Trophoblast cell (in vitro differentiated cells and primary cell): ENCODE measurements at regions not wholly inside any gene's neighbourhood (a gene's known extent, or its start where the extent isn't known, plus 50 kb on each side); places are given as distances from the start of the nearest gene placed in this dataset.

Experiments
- DNase-seq, 2 donors: peaks; one replicate each; pipeline ENCODE4 v3.0.0-alpha.2; 2016
- H2AFZ ChIP-seq: 2 replicates; pipeline ENCODE4 v1.6.1; 2013; ENCODE audit warnings: low read length, moderate library complexity, mild to moderate bottlenecking; ENCODE audit not compliant: insufficient read depth, poor library complexity
- H2AK5ac ChIP-seq: 2 replicates; pipeline ENCODE4 v1.6.1; 2013; ENCODE audit warnings: mild to moderate bottlenecking, low read length
- H2BK120ac ChIP-seq: 2 replicates; pipeline ENCODE4 v1.6.1; 2013; ENCODE audit warnings: low read length, mild to moderate bottlenecking, moderate library complexity; ENCODE audit not compliant: insufficient read depth, poor library complexity
- H2BK12ac ChIP-seq: 2 replicates; pipeline ENCODE4 v1.6.1; 2013; ENCODE audit warnings: mild to moderate bottlenecking, low read length, moderate library complexity
- H2BK5ac ChIP-seq: 2 replicates; pipeline ENCODE4 v1.6.1; 2013; ENCODE audit warnings: low read length, low read depth, moderate library complexity, mild to moderate bottlenecking; ENCODE audit not compliant: poor library complexity
- H3K14ac ChIP-seq: 2 replicates; pipeline ENCODE4 v1.6.1; 2013; ENCODE audit warnings: mild to moderate bottlenecking, low read length
- H3K18ac ChIP-seq: 2 replicates; pipeline ENCODE4 v1.6.1; 2013; ENCODE audit warnings: mild to moderate bottlenecking, low read length
- H3K23ac ChIP-seq: 2 replicates; pipeline ENCODE4 v1.6.1; 2013; ENCODE audit warnings: low read length
- H3K27ac ChIP-seq: 2 replicates; pipeline ENCODE4 v1.5.1; 2013; ENCODE audit warnings: low read depth, mild to moderate bottlenecking, inconsistent platforms, low read length, moderate library complexity
- H3K27me3 ChIP-seq: 2 replicates; pipeline ENCODE4 v1.6.1; 2013; ENCODE audit warnings: inconsistent platforms, mild to moderate bottlenecking, low read length, moderate library complexity; ENCODE audit not compliant: insufficient read depth
- H3K36me3 ChIP-seq, 2 experiments: 1 replicate in 1 of 2; 2 replicates in 1 of 2; pipeline ENCODE4 v1.6.1; 2013; ENCODE audit warnings: low read length in 2 of 2, mild to moderate bottlenecking in 2 of 2, moderate library complexity in 1 of 2; ENCODE audit not compliant: insufficient read depth in 2 of 2, control insufficient read depth in 1 of 2
- H3K4ac ChIP-seq: 2 replicates; pipeline ENCODE4 v1.6.1; 2013; ENCODE audit warnings: low read depth, mild to moderate bottlenecking, low read length, moderate library complexity
- H3K4me1 ChIP-seq, 2 experiments: 1 replicate in 1 of 2; 2 replicates in 1 of 2; pipeline ENCODE4 v1.6.1; 2013; ENCODE audit warnings: low read length in 2 of 2, mild to moderate bottlenecking in 2 of 2, moderate library complexity in 1 of 2; ENCODE audit not compliant: insufficient read depth in 2 of 2, control insufficient read depth in 1 of 2
- H3K4me2 ChIP-seq: 2 replicates; pipeline ENCODE4 v1.6.1; 2013; ENCODE audit warnings: inconsistent platforms, mild to moderate bottlenecking, low read length, moderate library complexity
- H3K4me3 ChIP-seq: 2 replicates; pipeline ENCODE4 v1.5.1; 2013; ENCODE audit warnings: mild to moderate bottlenecking, low read depth, low read length, inconsistent platforms
- H3K79me1 ChIP-seq: one replicate; pipeline ENCODE4 v1.6.1; 2013; ENCODE audit warnings: low read length
- H3K79me2 ChIP-seq: 2 replicates; pipeline ENCODE4 v1.6.1; 2013; ENCODE audit warnings: low read length, mild to moderate bottlenecking; ENCODE audit not compliant: control insufficient read depth, insufficient read depth, poor library complexity
- H3K9ac ChIP-seq: 2 replicates; pipeline ENCODE4 v1.6.1; 2013; ENCODE audit warnings: mild to moderate bottlenecking, low read length
- H3K9me3 ChIP-seq: 2 replicates; pipeline ENCODE4 v1.6.1; 2013; ENCODE audit warnings: low read depth, mild to moderate bottlenecking, control low read depth, inconsistent platforms, low read length; ENCODE audit not compliant: insufficient read depth
- H4K12ac ChIP-seq: 2 replicates; pipeline ENCODE4 v1.6.1; 2013; ENCODE audit warnings: low read depth, mild to moderate bottlenecking, low read length, moderate library complexity
- H4K8ac ChIP-seq: 2 replicates; pipeline ENCODE4 v1.6.1; 2013; ENCODE audit warnings: low read depth, mild to moderate bottlenecking, low read length, moderate library complexity
- H4K91ac ChIP-seq: one replicate; pipeline ENCODE4 v1.6.1; 2013; ENCODE audit warnings: low read depth, mild to moderate bottlenecking, low read length, moderate library complexity
- WGBS: extraction: QIAGEN DNeasy Blood & Tissue Kit; methylation state at CpG from one replicate; pipeline ENCODE4 v1.1.7; 2013; ENCODE audit warnings: missing lambda C conversion rate; ENCODE audit not compliant: insufficient read length, insufficient coverage; ENCODE audit errors: extremely low coverage; 5-methylcytosine and 5-hydroxymethylcytosine counted together

- no peak overlapping the region for H4K12ac ChIP-seq
- no peaks in the 10 kb centered on the region for H3K27me3 ChIP-seq
- no peak overlapping the region for H3K14ac ChIP-seq
- H2AFZ ChIP-seq: no peak overlapping the region
- H3K9me3 ChIP-seq: no peaks in the 10 kb centered on the region
- H3K18ac ChIP-seq: no peak overlapping the region
- no peaks in the 10 kb centered on the region for H3K36me3 ChIP-seq
- no peak overlapping the region for H4K8ac ChIP-seq
- no peak overlapping the region for H3K9ac ChIP-seq
- H3K4me3 ChIP-seq: no peak overlapping the region
- no peaks in the 10 kb centered on the region for H3K79me1 ChIP-seq
- no peaks in the 10 kb centered on the region for H3K79me2 ChIP-seq
- H3K23ac ChIP-seq: no peak overlapping the region
- no peaks in the 10 kb centered on the region for H3K4me1 ChIP-seq
- H2BK120ac ChIP-seq: no peak overlapping the region
- no peak overlapping the region for H4K91ac ChIP-seq
- no peak overlapping the region for H2AK5ac ChIP-seq
- no peak overlapping the region for H2BK12ac ChIP-seq
- DNase-seq: no peak
- H2BK5ac ChIP-seq: no peak overlapping the region
- H3K27ac ChIP-seq: no peak overlapping the region
- WGBS: no CpG with 5 or more reads among the region's 5 CpGs
- H3K4ac ChIP-seq: no peak overlapping the region
- H3K4me2 ChIP-seq: no peak overlapping the region
These were observed 991.6 kb downstream of the FAT4 start for GRCh38 chr4:126306152-126306869.

- no CpG with 5 or more reads among the region's 3 CpGs for WGBS
- no peaks in the 10 kb centered on the region for H3K27me3 ChIP-seq
These were observed 1003.6 kb downstream of the FAT4 start for GRCh38 chr4:126318376-126318775.

GRCh38 chr4:126328914-126329313, 1014.2 kb downstream of the FAT4 start:
- no peaks in the 10 kb centered on the region for H3K9me3 ChIP-seq

More at GRCh38 chr4:126318376-126318775, 1003.6 kb downstream of the FAT4 start:
- no peak overlapping the region for H3K27ac ChIP-seq
- peaks cover 1% of the 10 kb centered on the region for H3K79me2 ChIP-seq
- H4K8ac ChIP-seq: no peak overlapping the region
- H3K9me3 ChIP-seq: no peaks in the 10 kb centered on the region
- H3K4me1 ChIP-seq: no peaks in the 10 kb centered on the region
- H3K79me1 ChIP-seq: no peaks in the 10 kb centered on the region
- no peaks in the 10 kb centered on the region for H3K36me3 ChIP-seq
- no peak overlapping the region for H3K4me2 ChIP-seq
- no peak overlapping the region for H2AFZ ChIP-seq
- no peak overlapping the region for H3K9ac ChIP-seq
- no peak overlapping the region for H2BK5ac ChIP-seq
- no peak overlapping the region for H4K91ac ChIP-seq
- no peak overlapping the region for H4K12ac ChIP-seq
- H3K23ac ChIP-seq: no peak overlapping the region
- no peak overlapping the region for H3K4me3 ChIP-seq
- H2BK12ac ChIP-seq: no peak overlapping the region
- no peak overlapping the region for H3K18ac ChIP-seq
- no peak overlapping the region for H2BK120ac ChIP-seq
- H3K14ac ChIP-seq: no peak overlapping the region
- no peak overlapping the region for H2AK5ac ChIP-seq
- DNase-seq: no peak
- no peak overlapping the region for H3K4ac ChIP-seq

GRCh38 chr4:126338548-126338947, 1023.8 kb downstream of the FAT4 start:
- DNase-seq: no peak
- Histone ChIP-seq H3K79me1 (no peaks in the 10 kb centered on the region), H3K27ac (no peak overlapping the region), H2AK5ac (no peak overlapping the region), H3K4ac (no peak overlapping the region), H3K9me3 (no peaks in the 10 kb centered on the region), H2BK12ac (no peak overlapping the region), H3K4me1 (no peaks in the 10 kb centered on the region), H3K27me3 (no peaks in the 10 kb centered on the region), H4K12ac (no peak overlapping the region), H4K8ac (no peak overlapping the region), H3K79me2 (no peaks in the 10 kb centered on the region), H3K23ac (no peak overlapping the region), H2AFZ (no peak overlapping the region), H3K18ac (no peak overlapping the region), H3K4me2 (no peak overlapping the region), H3K14ac (no peak overlapping the region), H3K4me3 (no peak overlapping the region), H3K36me3 (no peaks in the 10 kb centered on the region), H2BK5ac (no peak overlapping the region), H4K91ac (no peak overlapping the region), H2BK120ac (no peak overlapping the region), H3K9ac (no peak overlapping the region)
- WGBS: no CpG with 5 or more reads among the region's 2 CpGs

More at GRCh38 chr4:126328914-126329313, 1014.2 kb downstream of the FAT4 start:
- Histone ChIP-seq H4K12ac (no peak overlapping the region), H3K27me3 (no peaks in the 10 kb centered on the region), H3K27ac (no peak overlapping the region), H3K4me3 (no peak overlapping the region), H3K79me1 (no peaks in the 10 kb centered on the region), H2BK5ac (no peak overlapping the region), H2BK120ac (no peak overlapping the region), H3K79me2 (no peaks in the 10 kb centered on the region), H3K23ac (no peak overlapping the region), H3K14ac (no peak overlapping the region), H3K4me2 (no peak overlapping the region), H3K4ac (no peak overlapping the region), H3K18ac (no peak overlapping the region), H2BK12ac (no peak overlapping the region), H2AK5ac (no peak overlapping the region), H3K4me1 (no peaks in the 10 kb centered on the region), H3K9ac (no peak overlapping the region), H3K36me3 (no peaks in the 10 kb centered on the region), H4K91ac (no peak overlapping the region), H4K8ac (no peak overlapping the region), H2AFZ (no peak overlapping the region)
- DNase-seq: no peak
